HCT116 (cell line): ENCODE measurements at regions not wholly inside any gene's neighbourhood (a gene's known extent, or its start where the extent isn't known, plus 50 kb on each side); places are given as distances from the start of the nearest gene placed in this dataset.
"Not testable (repeated sequence)": the region's sequence is repeated elsewhere in the genome, so short reads cannot be mapped to it uniquely, and the experiment has no call there.

Source experiments
- ATAC-seq: fragments of 200-7000 bp; cut with Tn5 transposase; 2 replicates; pipeline ENCODE4 v1.9.1; 2020; ENCODE audit warnings: mild to moderate bottlenecking, moderate library complexity
- BruUV-seq: library from RNA; stranded (reverse); fragments of 400-500 nt; replicated peaks from 2 replicates; lab custom pipeline; 2021; lab: Mats Ljungman, UMichigan
- CTCF ChIA-PET: fragments of 300-600 bp; sonication (Branson Sonifier 250); formaldehyde crosslinking; loops from one replicate; lab custom pipeline; 2021; ENCODE audit warnings: antibody characterized with exemption; lab: Charles Lee
- POLR2A ChIA-PET: fragments of 300-600, 350-600 bp; sonication (Branson Sonifier 250); formaldehyde crosslinking; loops from one replicate; lab custom pipeline; 2021; ENCODE audit warnings: antibody characterized with exemption; lab: Charles Lee
- RAD21 ChIA-PET, 2 experiments: fragments of 300-600 bp; sonication (Branson Sonifier 250); formaldehyde crosslinking; loops; one replicate each; lab custom pipeline; 2023; ENCODE audit warnings: low total read pairs in 2 of 2; ENCODE audit not compliant: uncharacterized antibody in 2 of 2, unreplicated experiment in 2 of 2, low non-redundant PET in 1 of 2; lab: Charles Lee
- DNase-seq: peaks from one replicate; pipeline ENCODE4 v3.0.0-alpha.2; 2010; ENCODE audit warnings: low read depth, low spot score
- H2AFZ ChIP-seq: fragments of 200-600 bp; shearing (Covaris generic), sonication (generic); 2 replicates; pipeline ENCODE4 v1.6.1; 2017; ENCODE audit warnings: low read depth, mixed run types, mixed read lengths, antibody characterized with exemption, low read length; ENCODE audit not compliant: poor library complexity, severe bottlenecking
- H3K27ac ChIP-seq: 2 replicates; pipeline ENCODE4 v1.5.1; 2012; ENCODE audit warnings: low read depth, low read length
- H3K27me3 ChIP-seq: fragments of 200-600 bp; sonication (generic); 2 replicates; pipeline ENCODE4 v1.6.1; 2016; ENCODE audit warnings: mixed run types, low read length, mixed read lengths; ENCODE audit not compliant: insufficient read depth
- H3K36me3 ChIP-seq, 2 experiments: fragments of 200-500 bp in 1 of 2; fragments of 200-600 bp in 1 of 2; sonication (Bioruptor generic) in 1 of 2; sonication (generic) in 1 of 2; 2 replicates each; pipeline versions ENCODE4 v1.5.1 to v1.6.1; 2014 to 2016; ENCODE audit warnings: low read length in 2 of 2, inconsistent platforms in 1 of 2, mixed read lengths in 1 of 2, mixed run types in 1 of 2; ENCODE audit not compliant: insufficient read depth in 2 of 2, control insufficient read depth in 1 of 2
- H3K4me1 ChIP-seq, 2 experiments: fragments of 200-600 bp in 1 of 2; sonication (generic) in 1 of 2; 2 replicates each; pipeline versions ENCODE4 v1.5.1 to v1.6.1; 2012 to 2017; ENCODE audit warnings: low read length in 2 of 2, inconsistent platforms in 1 of 2, mild to moderate bottlenecking in 1 of 2, mixed read lengths in 1 of 2, mixed run types in 1 of 2, moderate library complexity in 1 of 2; ENCODE audit not compliant: insufficient read depth in 2 of 2, control insufficient read depth in 1 of 2
- H3K4me2 ChIP-seq: fragments of 200-600 bp; sonication (generic); 2 replicates; pipeline ENCODE4 v1.6.1; 2017; ENCODE audit warnings: mixed run types, low read length, mixed read lengths
- H3K4me3 ChIP-seq, 2 experiments: fragments of 200-600 bp in 1 of 2; sonication (generic) in 1 of 2; replicated peaks in 1 of 2; 2 replicates each; pipeline ENCODE4 v1.5.1; 2011 to 2016; ENCODE audit warnings: low read length in 2 of 2, control low read depth in 1 of 2, low read depth in 1 of 2, mild to moderate bottlenecking in 1 of 2, mixed read lengths in 1 of 2, mixed run types in 1 of 2
- H3K79me2 ChIP-seq: fragments of 200-600 bp; sonication (generic); 2 replicates; pipeline ENCODE4 v1.6.1; 2017; ENCODE audit warnings: mild to moderate bottlenecking, mixed run types, low read length, moderate library complexity, mixed read lengths; ENCODE audit not compliant: insufficient read depth
- H3K9ac ChIP-seq: fragments of 200-600 bp; sonication (generic); 2 replicates; pipeline ENCODE4 v1.6.1; 2016; ENCODE audit warnings: low read length, mixed read lengths
- H3K9me2 ChIP-seq: fragments of 200-600 bp; sonication (generic), shearing (Covaris generic); 2 replicates; pipeline ENCODE4 v1.6.1; 2017; ENCODE audit warnings: mixed run types, mild to moderate bottlenecking, moderate library complexity; ENCODE audit not compliant: insufficient read depth
- H3K9me3 ChIP-seq, 2 experiments: fragments of 200-500 bp in 1 of 2; fragments of 200-600 bp in 1 of 2; sonication (Bioruptor generic) in 1 of 2; sonication (generic) in 1 of 2; 2 replicates each; pipeline ENCODE4 v1.6.1; 2014 to 2017; ENCODE audit warnings: low read length in 2 of 2, mixed read lengths in 2 of 2, inconsistent platforms in 1 of 2, low read depth in 1 of 2, mild to moderate bottlenecking in 1 of 2, mixed run types in 1 of 2, moderate library complexity in 1 of 2; ENCODE audit not compliant: control insufficient read depth in 1 of 2, insufficient read depth in 1 of 2
- H4K20me1 ChIP-seq: fragments of 200-600 bp; sonication (generic), shearing (Covaris generic); 2 replicates; pipeline ENCODE4 v1.6.1; 2017; ENCODE audit warnings: mixed run types, mild to moderate bottlenecking, moderate library complexity; ENCODE audit not compliant: insufficient read depth
- ATF3 ChIP-seq: IDR thresholded peaks from 2 replicates; pipeline ENCODE4 v1.6.1; 2012
- SP1 ChIP-seq: IDR thresholded peaks from 2 replicates; pipeline ENCODE4 v1.6.1; 2012; ENCODE audit warnings: low read depth
- intact Hi-C: fragments of 100-400 bp; cut with micrococcal nuclease; formaldehyde crosslinking; loops from 2 replicates; pipeline ENCODE4 v1.10.0; 2022

GRCh38 chr20:29443819-29444218 lies 1813.6 kb upstream of the DEFB115 start:
- Histone ChIP-seq H3K36me3 (no peaks in the 10 kb centered on the region), H3K9ac (no peak overlapping the region), H3K4me1 (no peaks in the 10 kb centered on the region), H3K27ac (no peak overlapping the region), H3K4me2 (no peak overlapping the region), H3K9me3 (no peaks in the 10 kb centered on the region), H4K20me1 (no peaks in the 10 kb centered on the region), H3K27me3 (peaks cover 4% of the 10 kb centered on the region; the same call in 1 of the 2 replicates), H3K9me2 (no peaks in the 10 kb centered on the region), H2AFZ (no peak overlapping the region), H3K79me2 (no peaks in the 10 kb centered on the region), H3K4me3 (no peak overlapping the region)
- no peak for DNase-seq
- BruUV-seq: no TSS peak
- intact Hi-C loops: loop anchor here (1.0 kb wide), 1 partner anchor 321 kb away; no protein-coding TSS in a partner anchor
- ATAC-seq: no peak
- ChIA-PET RAD21 (no interaction called here), CTCF (interaction anchor here (1.2 kb wide), 1 partner anchor 11 kb away, joined by 4 read pairs; no protein-coding TSS in a partner anchor), POLR2A (no interaction called here)
- TF ChIP-seq SP1: no peak
- TF ChIP-seq ATF3: no peak

GRCh38 chr20:29445050-29445907 lies 1812.2 kb upstream of the DEFB115 start:
- CTCF ChIA-PET, RAD21 ChIA-PET, H3K4me1 ChIP-seq, DNase-seq, H3K27ac ChIP-seq, H3K4me3 ChIP-seq, H3K9me2 ChIP-seq, intact Hi-C loops, H4K20me1 ChIP-seq, H3K36me3 ChIP-seq, H3K9me3 ChIP-seq, H3K4me2 ChIP-seq, POLR2A ChIA-PET, H2AFZ ChIP-seq, BruUV-seq, H3K27me3 ChIP-seq, H3K9ac ChIP-seq, H3K79me2 ChIP-seq: not testable (repeated sequence)
- ATAC-seq: peak; percentile 80

GRCh38 chr20:29447517-29448484 lies 1809.7 kb upstream of the DEFB115 start:
- H3K4me1 ChIP-seq, H3K4me3 ChIP-seq, RAD21 ChIA-PET, H3K79me2 ChIP-seq, H3K27ac ChIP-seq, H3K9me3 ChIP-seq, CTCF ChIA-PET, H4K20me1 ChIP-seq, POLR2A ChIA-PET, H3K27me3 ChIP-seq, H3K36me3 ChIP-seq, ATAC-seq, DNase-seq, H2AFZ ChIP-seq, H3K4me2 ChIP-seq, intact Hi-C loops, H3K9me2 ChIP-seq, H3K9ac ChIP-seq, BruUV-seq: not testable (repeated sequence)
